H1 (cell line): ENCODE measurements at regions not wholly inside any gene's neighbourhood (a gene's known extent, or its start where the extent isn't known, plus 50 kb on each side); places are given as distances from the start of the nearest gene placed in this dataset.

Experiments used
- CTCF ChIA-PET: fragments of 300-600 bp; sonication (Branson Sonifier 250); formaldehyde crosslinking; loops from one replicate; lab custom pipeline; 2021; ENCODE audit not compliant: partially characterized antibody; lab: Charles Lee
- POLR2A ChIA-PET: fragments of 300-600 bp; sonication (Branson Sonifier 250); formaldehyde crosslinking; loops from one replicate; lab custom pipeline; 2021; ENCODE audit warnings: inconsistent platforms; ENCODE audit not compliant: partially characterized antibody; lab: Charles Lee
- DNase-seq, 2 experiments: peaks; one replicate each; pipeline versions ENCODE4 v3.0.0 to v3.0.0-alpha.2; 2010 to 2022; ENCODE audit warnings: low spot score in 2 of 2, low read depth in 1 of 2, mixed read lengths in 1 of 2
- FAIRE-seq: peaks from 2 replicates; lab custom pipeline; 2011; peaks lifted over from hg19 to GRCh38; lab: Jason Lieb, UNC
- H2AFZ ChIP-seq: 2 replicates; pipeline ENCODE4 v1.8.1; 2012; ENCODE audit warnings: low read length, inconsistent platforms
- H2AK5ac ChIP-seq: 2 replicates; pipeline ENCODE4 v1.6.1; 2013; ENCODE audit warnings: low read depth, low read length
- H2BK120ac ChIP-seq: replicated peaks from 2 replicates; pipeline ENCODE3; 2013; ENCODE audit warnings: low read depth, low read length, inconsistent platforms
- H2BK12ac ChIP-seq: 2 replicates; pipeline ENCODE4 v1.6.1; 2013; ENCODE audit warnings: low read depth, low read length
- H2BK15ac ChIP-seq: 2 replicates; pipeline ENCODE4 v1.6.1; 2013; ENCODE audit warnings: low read length
- H2BK20ac ChIP-seq: 2 replicates; pipeline ENCODE4 v1.6.1; 2013; ENCODE audit warnings: low read length
- H2BK5ac ChIP-seq: 2 replicates; pipeline ENCODE4 v1.6.1; 2013; ENCODE audit warnings: low read depth, low read length
- H3K14ac ChIP-seq: 2 replicates; pipeline ENCODE4 v1.6.1; 2013; ENCODE audit warnings: inconsistent platforms; ENCODE audit not compliant: insufficient read length
- H3K18ac ChIP-seq: 2 replicates; pipeline ENCODE4 v1.6.1; 2013; ENCODE audit warnings: low read length; ENCODE audit errors: extremely low read depth
- H3K23ac ChIP-seq: 2 replicates; pipeline ENCODE4 v1.6.1; 2013; ENCODE audit warnings: inconsistent platforms; ENCODE audit not compliant: insufficient read length
- H3K23me2 ChIP-seq: 2 replicates; pipeline ENCODE4 v1.6.1; 2013; ENCODE audit warnings: low read depth, low read length
- H3K27ac ChIP-seq: 2 replicates; pipeline ENCODE4 v1.6.1; 2011; ENCODE audit warnings: low read depth, low read length, inconsistent platforms
- H3K27me3 ChIP-seq, 4 experiments: replicated peaks in 1 of 4; 1 replicate in 1 of 4; 2 replicates in 3 of 4; pipeline versions ENCODE4 v1.6.1 to v1.8.1; 2011 to 2013; ENCODE audit warnings: low read length in 3 of 4, mild to moderate bottlenecking in 3 of 4, inconsistent platforms in 2 of 4, mixed read lengths in 2 of 4, moderate library complexity in 1 of 4; ENCODE audit not compliant: control insufficient read depth in 3 of 4, insufficient read depth in 3 of 4; ENCODE audit errors: extremely low read depth in 1 of 4
- H3K36me3 ChIP-seq, 4 experiments: 2 replicates each; pipeline versions ENCODE4 v1.6.1 to v1.8.1; 2011 to 2013; ENCODE audit warnings: mild to moderate bottlenecking in 4 of 4, low read length in 3 of 4, moderate library complexity in 2 of 4, control low read depth in 1 of 4, inconsistent platforms in 1 of 4; ENCODE audit not compliant: insufficient read depth in 4 of 4, control insufficient read depth in 2 of 4
- H3K4ac ChIP-seq: replicated peaks from 2 replicates; pipeline ENCODE3; 2013; ENCODE audit warnings: low read length, low read depth, mixed read lengths, inconsistent platforms; ENCODE audit not compliant: insufficient read length
- H3K4me1 ChIP-seq, 4 experiments: replicated peaks in 1 of 4; 1 replicate in 1 of 4; 2 replicates in 3 of 4; pipeline versions ENCODE4 v1.6.1 to v1.8.1; 2011 to 2013; ENCODE audit warnings: low read length in 3 of 4, inconsistent platforms in 2 of 4, mixed read lengths in 1 of 4; ENCODE audit not compliant: insufficient read depth in 4 of 4, control insufficient read depth in 3 of 4
- H3K4me2 ChIP-seq, 2 experiments: 2 replicates each; pipeline versions ENCODE4 v1.6.1 to v1.8.1; 2011 to 2013; ENCODE audit warnings: low read depth in 2 of 2, low read length in 2 of 2, control low read depth in 1 of 2, inconsistent platforms in 1 of 2, mild to moderate bottlenecking in 1 of 2; ENCODE audit not compliant: insufficient read depth in 1 of 2
- H3K4me3 ChIP-seq, 4 experiments: fragments of 200-600, 300-600 bp in 1 of 4; sonication (generic), shearing (Covaris generic), sonication (Bioruptor Twin) in 1 of 4; 2 replicates each; pipeline versions ENCODE4 v1.5.1 to v1.8.1; 2011 to 2016; ENCODE audit warnings: low read length in 4 of 4, low read depth in 3 of 4, control low read depth in 2 of 4, inconsistent platforms in 2 of 4, mild to moderate bottlenecking in 2 of 4, mixed read lengths in 1 of 4, moderate library complexity in 1 of 4; ENCODE audit not compliant: insufficient read depth in 2 of 4; ENCODE audit errors: extremely low read depth in 1 of 4
- H3K56ac ChIP-seq: replicated peaks from 2 replicates; pipeline ENCODE3; 2013; ENCODE audit warnings: low read depth, mild to moderate bottlenecking, mixed read lengths, low read length, inconsistent platforms; ENCODE audit not compliant: insufficient read length
- H3K79me1 ChIP-seq: 2 replicates; pipeline ENCODE4 v1.6.1; 2013; ENCODE audit warnings: low read depth, low read length, control low read depth
- H3K79me2 ChIP-seq, 2 experiments: 2 replicates each; pipeline versions ENCODE4 v1.6.1 to v1.8.1; 2012 to 2013; ENCODE audit warnings: low read length in 2 of 2, mild to moderate bottlenecking in 2 of 2, inconsistent platforms in 1 of 2; ENCODE audit not compliant: insufficient read depth in 2 of 2, control insufficient read depth in 1 of 2
- H3K9ac ChIP-seq, 4 experiments: replicated peaks in 1 of 4; 1 replicate in 1 of 4; 2 replicates in 3 of 4; pipeline versions ENCODE4 v1.6.1 to v1.8.1; 2011 to 2013; ENCODE audit warnings: low read depth in 3 of 4, low read length in 3 of 4, control low read depth in 2 of 4, mild to moderate bottlenecking in 2 of 4, moderate library complexity in 2 of 4, inconsistent platforms in 1 of 4; ENCODE audit errors: extremely low read depth in 1 of 4
- H3K9me3 ChIP-seq, 2 experiments: 2 replicates each; pipeline versions ENCODE4 v1.6.1 to v1.8.1; 2012 to 2013; ENCODE audit warnings: mild to moderate bottlenecking in 2 of 2, moderate library complexity in 2 of 2, control low read depth in 1 of 2, inconsistent platforms in 1 of 2, low read depth in 1 of 2, low read length in 1 of 2, mixed read lengths in 1 of 2; ENCODE audit not compliant: insufficient read depth in 2 of 2
- H4K20me1 ChIP-seq, 2 experiments: replicated peaks in 1 of 2; 2 replicates each; pipeline versions ENCODE3 to v1.8.1; 2011 to 2013; ENCODE audit warnings: inconsistent platforms in 2 of 2, low read length in 2 of 2, mild to moderate bottlenecking in 1 of 2; ENCODE audit not compliant: insufficient read depth in 2 of 2, control insufficient read depth in 1 of 2
- H4K5ac ChIP-seq: 2 replicates; pipeline ENCODE4 v1.6.1; 2013; ENCODE audit warnings: low read length, low read depth, mixed read lengths, inconsistent platforms; ENCODE audit not compliant: insufficient read length
- H4K8ac ChIP-seq: 2 replicates; pipeline ENCODE4 v1.8.0; 2013; ENCODE audit warnings: mild to moderate bottlenecking, moderate library complexity, low read length, inconsistent platforms; ENCODE audit not compliant: insufficient read depth; ENCODE audit errors: extremely low read depth
- H4K91ac ChIP-seq: replicated peaks from 2 replicates; pipeline ENCODE3; 2013; ENCODE audit warnings: low read length, mixed read lengths, inconsistent platforms; ENCODE audit not compliant: insufficient read length
- CBX5 ChIP-seq: fragments of 300-800, 300-1000 bp; sonication (generic); IDR thresholded peaks from 2 replicates; pipeline ENCODE4 v1.7.1; 2016; ENCODE audit warnings: antibody characterized with exemption, low read length, low read depth
- CTCF ChIP-seq, 3 experiments: IDR thresholded peaks; 1 replicate in 2 of 3; 2 replicates in 1 of 3; pipeline versions ENCODE4 v1.5.1 to v1.6.1; 2011; ENCODE audit warnings: low read length in 3 of 3, mild to moderate bottlenecking in 3 of 3, inconsistent platforms in 2 of 3, low read depth in 1 of 3, moderate library complexity in 1 of 3; ENCODE audit not compliant: insufficient read depth in 1 of 3; ENCODE audit errors: control extremely low read depth in 1 of 3
- TBP ChIP-seq: IDR thresholded peaks from 2 replicates; pipeline ENCODE4 v1.6.1; 2011; ENCODE audit warnings: low read depth, low read length, improper control_type of control experiment
- WGBS, 2 experiments: shearing (Covaris generic) in 1 of 2; methylation state at CpG; one replicate each; pipeline versions ENCODE4 v1.1.6 to v1.1.7; 2013 to 2015; ENCODE audit warnings: low lambda C conversion rate in 2 of 2, mixed read lengths in 2 of 2, inconsistent platforms in 1 of 2, low coverage in 1 of 2, missing lambda C conversion rate in 1 of 2; ENCODE audit not compliant: insufficient replicate concordance in 2 of 2, insufficient coverage in 1 of 2, insufficient read length in 1 of 2; ENCODE audit errors: extremely low coverage in 1 of 2, missing lambda C conversion rate in 1 of 2; 5-methylcytosine and 5-hydroxymethylcytosine counted together

GRCh38 chr7:36019538-36019937 lies 133.5 kb upstream of the EEPD1 start:
- no peak overlapping the region for H4K5ac ChIP-seq
- H3K14ac ChIP-seq = no peak overlapping the region
- no peak for DNase-seq
- no peaks in the 10 kb centered on the region for H3K27me3 ChIP-seq
- H4K20me1 ChIP-seq = no peaks in the 10 kb centered on the region
- no peak overlapping the region for H2BK5ac ChIP-seq
- H3K18ac ChIP-seq = no peak overlapping the region
- H3K9ac ChIP-seq = no peak overlapping the region
- no peak overlapping the region for H2AFZ ChIP-seq
- H3K4me1 ChIP-seq = no peaks in the 10 kb centered on the region
- no peak overlapping the region for H4K91ac ChIP-seq
- H3K36me3 ChIP-seq = no peaks in the 10 kb centered on the region
- H2BK20ac ChIP-seq = no peak overlapping the region
- FAIRE-seq = no peak
- no peak overlapping the region for H3K27ac ChIP-seq
- H3K56ac ChIP-seq = no peak overlapping the region
- WGBS, 2 experiments = 93% methylated on average over 4 of the region's 4 CpGs; no CpG with 5 or more reads in 1 of the 2 experiments
- POLR2A ChIA-PET = no interaction called here
- H3K23me2 ChIP-seq = no peaks in the 10 kb centered on the region
- no peaks in the 10 kb centered on the region for H3K79me2 ChIP-seq
- 0 out of 2 replicates have a peak overlapping the region, but pooled peaks have one; percentile 29 for H2BK15ac ChIP-seq
- CTCF ChIA-PET = interaction anchor here (0.5 to 4.1 kb wide), 22 partner anchors 9 to 321 kb away, joined by 3 to 45 read pairs (median 4); no protein-coding TSS in a partner anchor
- H2BK120ac ChIP-seq = no peak overlapping the region
- H2BK12ac ChIP-seq = no peak overlapping the region
- no peak overlapping the region for H3K4me2 ChIP-seq
- no peak overlapping the region for H2AK5ac ChIP-seq
- H3K4me3 ChIP-seq = no peak overlapping the region
- no peaks in the 10 kb centered on the region for H3K9me3 ChIP-seq
- no peak overlapping the region for H3K23ac ChIP-seq
- no peaks in the 10 kb centered on the region for H3K79me1 ChIP-seq
- H4K8ac ChIP-seq = no peak overlapping the region
- H3K4ac ChIP-seq = no peak overlapping the region
- TF ChIP-seq CBX5 (no peak), CTCF (IDR thresholded peaks at IDR 0.05; ENCODE audit: control extremely low read depth in 1 of 3, insufficient read depth in 1 of 3, low read depth in 1 of 3, low read length in 3 of 3) (no peak), TBP (no peak)
